OCI-M1 (cell line): ENCODE measurements at regions not wholly inside any gene's neighbourhood (a gene's known extent, or its start where the extent isn't known, plus 50 kb on each side); places are given as distances from the start of the nearest gene placed in this dataset.

Experiments used
- DNase-seq: peaks from one replicate; lab custom pipeline; 2025; lab: John Stamatoyannopoulos, UW

- DNase-seq, result no peak
Measured at GRCh38 chr22:49209452-49210195, 618.0 kb downstream of the BRD1 start.

DNA sequence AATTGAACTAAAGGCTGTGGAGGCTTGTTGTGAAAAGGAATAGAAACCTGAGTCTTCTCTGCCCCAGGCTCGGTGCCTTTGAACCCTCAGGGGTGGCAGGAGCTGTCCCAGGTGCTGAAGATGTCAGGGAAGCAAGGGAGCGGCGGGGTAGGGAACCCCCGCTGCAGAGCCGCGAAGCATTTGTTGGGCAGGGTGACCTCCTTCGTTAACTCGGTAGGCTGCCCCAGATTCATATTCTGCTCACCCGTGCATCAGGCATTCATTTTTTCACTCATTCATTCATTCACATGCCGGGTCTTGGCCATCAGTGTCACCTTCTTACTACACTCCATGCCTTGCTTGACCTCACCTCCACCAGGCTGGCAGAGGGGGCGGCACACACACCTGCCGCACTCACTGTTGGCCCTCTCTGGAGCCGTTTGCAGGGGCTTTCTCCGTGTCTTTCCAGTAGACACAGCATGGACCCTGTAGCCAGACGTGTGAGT lies 618.9 kb downstream of the BRD1 start:
- DNase-seq, result peak; percentile 5

DNA sequence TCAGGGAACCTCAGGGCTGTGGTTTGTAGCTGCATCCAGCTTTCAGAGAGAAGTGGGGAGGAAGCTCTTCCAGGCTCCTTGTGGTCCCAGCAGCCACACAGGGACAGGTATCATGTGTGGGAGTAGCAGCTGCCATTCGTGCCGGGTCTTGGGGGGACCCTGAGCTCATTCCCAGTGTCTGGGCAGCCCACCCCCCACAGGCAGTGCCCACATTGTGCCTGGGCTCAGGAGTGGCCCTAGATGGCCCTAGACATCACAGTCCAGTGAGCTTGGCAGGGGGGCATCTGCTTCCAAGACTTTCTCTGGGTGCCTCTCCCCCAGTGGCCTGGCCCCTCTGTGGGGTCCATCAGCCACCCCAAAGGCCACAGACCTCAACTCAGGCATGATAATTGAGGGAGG lies 619.7 kb downstream of the BRD1 start:
- DNase-seq, result no peak

GRCh38 chr22:49207008-49208003 lies 620.4 kb downstream of the BRD1 start:
- DNase-seq, result no peak

DNA sequence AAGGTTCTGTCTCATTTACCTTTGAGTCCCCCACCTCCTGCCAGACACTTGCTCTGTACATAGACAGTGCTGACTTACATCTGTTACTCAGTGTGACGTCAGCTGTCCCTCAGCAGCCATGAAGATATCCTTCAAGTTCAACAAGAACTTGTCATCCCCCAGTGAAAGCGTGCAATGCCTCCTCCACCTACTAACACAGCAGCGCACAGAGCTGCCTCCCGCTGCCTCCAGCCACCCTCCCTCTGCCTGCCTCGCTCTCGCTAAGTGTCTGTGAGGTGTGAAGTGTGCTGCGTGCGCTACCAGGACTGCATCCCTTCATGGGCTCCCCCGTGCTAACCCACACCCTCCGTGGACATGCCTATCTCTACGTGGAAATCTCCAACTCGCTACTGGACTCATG lies 621.4 kb downstream of the BRD1 start:
- DNase-seq, result no peak

DNA sequence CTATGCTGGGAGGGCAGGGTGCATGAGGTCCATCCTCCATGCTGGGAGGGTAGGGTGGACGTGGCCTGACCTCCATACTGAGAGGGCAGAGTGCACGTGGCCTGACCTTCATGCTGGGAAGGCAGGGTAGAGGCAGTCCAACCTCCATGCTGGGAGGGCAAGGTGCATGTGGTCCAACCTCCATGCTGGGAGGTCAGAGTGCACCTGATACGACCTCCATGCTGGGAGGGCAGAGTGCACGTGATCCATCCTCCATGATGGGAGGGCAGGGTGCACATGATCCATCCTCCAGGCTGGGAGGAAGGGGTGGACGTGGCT lies 622.2 kb downstream of the BRD1 start:
- DNase-seq, result no peak

DNA sequence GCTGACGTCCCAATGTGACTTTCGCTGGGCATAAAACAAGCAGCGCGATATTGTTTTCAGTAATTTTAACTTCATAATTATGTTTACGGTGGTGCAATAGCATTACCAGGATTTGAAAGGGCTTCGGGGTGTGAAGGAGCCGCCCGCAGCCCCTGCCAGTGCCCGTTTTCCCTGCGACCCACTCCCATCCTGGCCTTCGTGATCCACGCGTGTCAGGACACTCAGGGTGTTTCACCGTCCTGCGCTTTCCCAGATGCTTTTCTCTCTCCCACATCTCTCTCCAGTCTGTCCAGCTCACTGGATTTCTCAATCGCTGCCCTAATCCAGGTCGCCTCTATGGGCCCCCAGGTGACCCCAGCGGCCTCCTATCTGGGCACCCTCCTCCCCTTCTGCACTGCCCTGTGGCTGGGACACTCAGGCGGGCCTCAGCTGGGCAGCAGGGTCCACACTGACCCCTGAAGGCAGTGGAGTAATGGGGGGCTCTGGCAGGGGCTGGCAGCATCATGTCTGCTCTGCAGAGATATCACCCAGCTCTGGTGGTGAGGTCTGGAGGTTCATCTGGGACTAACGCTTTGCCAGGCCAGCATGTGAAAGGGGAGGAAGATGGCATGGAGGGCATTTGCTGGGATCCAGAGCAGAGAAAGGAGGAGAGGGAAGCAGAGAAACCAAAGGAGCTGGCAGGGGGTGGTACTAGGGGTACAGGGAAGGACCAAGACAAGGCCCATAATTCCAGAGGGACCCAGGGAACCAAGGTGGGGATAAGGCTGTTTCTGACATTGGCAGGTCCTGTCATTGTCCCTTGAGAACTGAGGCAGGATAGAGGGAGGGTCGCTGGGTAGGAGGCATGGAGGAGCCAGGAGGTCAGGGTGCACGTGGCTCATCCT lies 622.8 kb downstream of the BRD1 start:
- DNase-seq, result no peak

- no peak for DNase-seq
Measured at GRCh38 chr22:49203859-49204598, 623.6 kb downstream of the BRD1 start.

GRCh38 chr22:49203091-49203858 lies 624.4 kb downstream of the BRD1 start:
- DNase-seq, result no peak

- no peak for DNase-seq
Measured at GRCh38 chr22:49202226-49202625, 625.4 kb downstream of the BRD1 start.

- no peak for DNase-seq
Measured at GRCh38 chr22:49201046-49201970, 626.4 kb downstream of the BRD1 start.

- no peak for DNase-seq
Measured at GRCh38 chr22:49199224-49199623, 628.4 kb downstream of the BRD1 start.

DNA sequence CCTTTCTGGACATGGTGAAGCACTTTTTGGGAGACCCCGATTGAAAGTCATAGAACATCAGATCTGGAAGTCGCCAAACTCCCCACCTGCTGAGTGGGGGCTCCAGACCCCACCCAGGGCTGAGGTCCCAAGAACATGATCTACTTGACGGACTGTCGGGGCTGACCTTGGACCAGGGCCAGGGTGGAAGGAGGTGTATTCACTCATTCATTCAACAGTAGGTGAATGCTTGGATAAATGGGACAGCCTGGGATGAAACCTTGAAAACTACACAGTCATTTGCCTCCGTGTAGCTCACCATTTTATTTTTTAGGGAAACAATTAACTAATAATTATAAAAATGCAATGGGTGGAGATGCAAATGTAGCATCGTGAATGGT lies 629.0 kb downstream of the BRD1 start:
- no peak for DNase-seq

GRCh38 chr22:49197986-49198704 lies 629.5 kb downstream of the BRD1 start:
- no peak for DNase-seq

DNA sequence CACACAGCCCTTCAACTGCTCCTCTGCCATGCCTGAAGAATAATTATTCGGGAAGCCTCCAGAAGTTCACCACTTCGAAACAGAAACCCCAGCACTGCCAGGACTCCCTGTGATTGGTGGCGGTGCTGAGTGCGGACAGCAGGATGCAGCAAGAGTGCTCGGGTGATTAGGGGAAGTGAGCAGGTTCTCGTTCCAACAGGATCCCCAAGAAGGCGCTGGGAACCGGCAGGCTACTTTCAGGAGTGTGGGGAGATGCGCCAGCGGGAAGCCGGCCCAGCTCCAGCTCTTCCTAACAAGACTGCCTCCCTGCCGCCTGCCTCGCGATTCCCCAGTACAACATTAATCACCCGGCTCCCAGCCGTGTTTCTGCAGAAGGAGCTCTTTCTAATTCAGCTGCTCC lies 630.2 kb downstream of the BRD1 start:
- no peak for DNase-seq

- DNase-seq, result no peak
Measured at GRCh38 chr22:49196046-49196511, 631.6 kb downstream of the BRD1 start.

DNA sequence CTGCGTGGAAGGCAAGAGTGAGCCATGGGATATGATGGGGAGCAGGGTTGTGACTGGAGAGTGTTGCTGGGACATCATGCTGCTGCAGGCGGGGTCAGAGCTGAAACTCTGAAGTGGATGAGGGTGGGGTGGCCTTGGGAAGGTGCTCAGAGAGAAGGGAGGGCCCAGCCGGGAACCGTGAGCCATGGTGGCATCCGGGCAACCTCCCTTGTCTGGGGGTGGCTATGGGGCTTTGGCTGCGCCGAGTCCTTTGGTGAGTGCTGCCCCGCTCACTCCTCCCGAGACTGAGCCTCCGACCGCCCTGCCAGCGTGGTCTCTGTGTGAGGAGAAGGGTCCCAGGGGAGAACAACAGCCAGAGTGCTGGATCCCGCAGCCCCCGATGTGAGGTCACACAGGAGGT lies 632.0 kb downstream of the BRD1 start:
- no peak for DNase-seq

DNA sequence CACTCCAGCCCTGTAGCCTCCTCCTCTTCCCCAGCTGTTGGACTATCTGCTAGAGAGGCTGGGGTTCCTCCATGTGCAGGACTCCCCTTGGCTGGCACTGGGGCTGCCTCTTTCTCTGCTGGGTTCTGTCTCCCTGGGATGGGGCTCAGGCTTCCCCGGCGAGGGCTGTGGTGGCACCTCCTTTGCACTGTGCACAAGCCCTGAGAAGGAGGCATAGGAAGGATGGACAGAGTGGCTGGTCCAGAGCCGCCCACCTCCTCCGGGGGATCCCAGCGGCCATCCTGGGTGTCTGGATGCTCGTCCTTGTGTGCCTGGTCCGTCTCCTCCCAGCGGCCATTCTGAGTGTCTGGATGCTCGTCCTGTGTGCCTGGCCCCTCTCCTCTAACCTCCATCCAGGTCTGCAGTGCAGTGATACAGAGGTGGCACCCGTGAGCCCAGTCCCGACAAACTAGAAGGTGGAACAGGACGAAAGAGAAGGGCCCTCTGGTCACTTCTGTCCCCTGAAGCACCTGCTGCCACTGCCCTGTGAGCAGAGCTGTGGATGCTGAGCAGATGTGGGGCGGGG lies 633.7 kb downstream of the BRD1 start:
- DNase-seq, result no peak
